Hematopoietic multipotent progenitor cell treated with erythropoietin and hydrocortisone succinate and interleukin-3 and kit ligand, for 4 days (in vitro differentiated cells): ENCODE measurements at regions not wholly inside any gene's neighbourhood (a gene's known extent, or its start where the extent isn't known, plus 50 kb on each side); places are given as distances from the start of the nearest gene placed in this dataset.
"Not testable (repeated sequence)": the region's sequence is repeated elsewhere in the genome, so short reads cannot be mapped to it uniquely, and the experiment has no call there.

ENCODE experiments used
- DNase-seq: peaks from one replicate; pipeline ENCODE4 v3.0.0-alpha.2; 2015

- no peak for DNase-seq
Observed at GRCh38 chr2:210730672-210731071, 174.3 kb downstream of the CPS1 start.

GRCh38 chr2:210746826-210747225 is 190.4 kb downstream of the CPS1 start:
- not testable (repeated sequence) for DNase-seq

- DNase-seq = no peak
Observed at GRCh38 chr2:210752532-210752931, 196.1 kb downstream of the CPS1 start.

GRCh38 chr2:210753386-210753785 is 197.0 kb downstream of the CPS1 start:
- no peak for DNase-seq

GRCh38 chr2:210756855-210757254 is 200.5 kb downstream of the CPS1 start:
- no peak for DNase-seq

- no peak for DNase-seq
Observed at GRCh38 chr2:210762604-210763588, 206.5 kb downstream of the CPS1 start.

GRCh38 chr2:210768329-210768910 is 212.0 kb downstream of the CPS1 start:
- DNase-seq = no peak

- peak; percentile 1 for DNase-seq
Observed at GRCh38 chr2:210776756-210777155, 220.4 kb downstream of the CPS1 start.

GRCh38 chr2:210782222-210782621 is 225.8 kb downstream of the CPS1 start:
- no peak for DNase-seq

- not testable (repeated sequence) for DNase-seq
Observed at GRCh38 chr2:210787831-210788230, 231.4 kb downstream of the CPS1 start.

GRCh38 chr2:210792000-210792399 is 235.6 kb downstream of the CPS1 start:
- no peak for DNase-seq

GRCh38 chr2:210795506-210795905 is 239.1 kb downstream of the CPS1 start:
- no peak for DNase-seq

- DNase-seq = no peak
Observed at GRCh38 chr2:210798180-210798579, 241.8 kb downstream of the CPS1 start.

GRCh38 chr2:210814251-210815025 is 258.0 kb downstream of the CPS1 start:
- DNase-seq = no peak

GRCh38 chr2:210816769-210817168 is 260.4 kb downstream of the CPS1 start:
- DNase-seq = no peak

GRCh38 chr2:210818473-210818872 is 262.1 kb downstream of the CPS1 start:
- no peak for DNase-seq

- DNase-seq = no peak
Observed at GRCh38 chr2:210833403-210833802, 277.0 kb downstream of the CPS1 start.

GRCh38 chr2:210839034-210839433 is 282.6 kb downstream of the CPS1 start:
- DNase-seq = no peak

- DNase-seq = no peak
Observed at GRCh38 chr2:210839450-210839849, 283.1 kb downstream of the CPS1 start.

GRCh38 chr2:210842896-210843295 is 286.5 kb downstream of the CPS1 start:
- DNase-seq = no peak

GRCh38 chr2:210844016-210844415 is 287.6 kb downstream of the CPS1 start:
- no peak for DNase-seq

- DNase-seq = no peak
Observed at GRCh38 chr2:210859314-210859713, 302.9 kb downstream of the CPS1 start.

GRCh38 chr2:210860276-210860675 is 303.9 kb downstream of the CPS1 start:
- DNase-seq = no peak
